ENCODE measurements at regions not wholly inside any gene's neighbourhood (a gene's known extent, or its start where the extent isn't known, plus 50 kb on each side); places are given as distances from the start of the nearest gene placed in this dataset.

DNA sequence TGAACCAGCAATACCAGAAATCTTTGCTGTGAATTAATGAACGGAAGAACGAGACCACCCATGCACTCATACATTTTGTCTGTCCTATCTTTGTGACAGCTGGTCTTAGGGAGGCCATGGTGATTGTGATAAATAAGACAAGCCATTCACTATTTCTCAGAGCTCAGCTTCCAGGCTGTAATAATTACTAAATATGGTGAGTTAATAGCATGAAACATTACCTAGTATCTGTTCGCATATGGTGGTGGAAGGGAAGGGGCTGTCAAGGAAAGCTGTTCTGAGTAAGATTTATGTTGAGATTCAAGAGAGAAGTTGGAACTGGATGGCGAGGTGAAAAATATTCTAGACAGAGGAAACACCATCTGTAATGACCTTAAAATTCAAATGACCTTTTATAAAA, 719.0 kb upstream of the ZNF385D start:
- H3K27ac ChIP-seq, result no peak overlapping the region
- no peak for TF ChIP-seq CTCF (conservative IDR thresholded peaks at IDR 0.05)

- no peak overlapping the region for H3K27ac ChIP-seq
- no peak for TF ChIP-seq CTCF (conservative IDR thresholded peaks at IDR 0.05)
Observed at GRCh38 chr3:22471557-22471956, 720.5 kb upstream of the ZNF385D start.

- H3K27ac ChIP-seq, result no peak overlapping the region
- no peak for TF ChIP-seq CTCF (conservative IDR thresholded peaks at IDR 0.05)
Observed at GRCh38 chr3:22474706-22475445, 723.9 kb upstream of the ZNF385D start.

DNA sequence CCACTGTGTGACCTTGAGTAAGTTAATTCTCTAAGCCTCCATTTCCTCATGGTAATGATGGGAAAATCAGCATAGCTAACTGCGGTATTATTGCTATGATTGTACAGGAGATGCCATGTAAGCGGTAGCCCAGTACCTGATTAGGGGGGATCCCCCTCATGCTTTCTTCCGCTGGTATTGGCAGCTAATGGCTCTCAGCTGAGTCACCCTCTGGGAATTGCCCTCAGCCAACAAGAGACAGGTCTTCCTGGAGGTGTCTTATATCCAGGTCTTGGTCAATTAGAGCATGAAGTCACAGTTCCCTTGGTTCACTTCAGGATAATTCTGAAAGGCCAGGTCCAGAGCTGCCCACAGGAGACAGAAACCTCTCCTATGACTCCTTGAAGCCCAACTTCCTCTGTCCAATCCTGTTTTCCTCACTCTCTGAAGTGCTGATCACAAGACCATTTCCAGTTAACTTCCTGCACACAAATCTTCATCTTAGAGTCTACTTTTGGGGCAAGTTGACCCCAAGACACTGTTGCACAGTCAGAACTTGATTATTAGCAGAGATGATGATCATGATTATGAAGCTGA, 724.7 kb upstream of the ZNF385D start:
- TF ChIP-seq CTCF (conservative IDR thresholded peaks at IDR 0.05), result no peak
- no peak overlapping the region for H3K27ac ChIP-seq

GRCh38 chr3:22476976-22477375, 726.0 kb upstream of the ZNF385D start:
- H3K27ac ChIP-seq, result no peak overlapping the region
- no peak for TF ChIP-seq CTCF (conservative IDR thresholded peaks at IDR 0.05)

DNA sequence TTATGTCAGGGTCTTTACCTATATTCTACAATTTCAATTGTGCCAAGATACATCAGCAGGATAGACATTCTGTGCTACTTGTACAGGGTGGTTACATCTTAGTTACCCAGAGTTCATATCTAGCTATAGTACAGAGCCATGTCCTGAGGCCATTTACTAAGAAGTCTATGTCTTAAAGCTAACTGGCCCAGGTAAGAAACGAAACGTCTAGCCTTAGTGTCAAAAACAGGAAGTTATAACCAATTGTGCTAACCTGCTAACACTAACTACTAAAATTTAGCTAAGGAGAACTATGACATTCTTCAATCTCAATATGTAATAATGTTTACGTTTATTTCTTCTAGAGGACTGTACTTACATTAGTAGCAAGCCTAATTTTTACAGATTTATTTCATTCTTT, 717.2 kb upstream of the UBE2E2 start:
- no peak for TF ChIP-seq CTCF (conservative IDR thresholded peaks at IDR 0.05)
- no peak overlapping the region for H3K27ac ChIP-seq

GRCh38 chr3:22490747-22491146, 712.4 kb upstream of the UBE2E2 start:
- peak overlapping the region; percentile 32; the same call in 1 of the 2 replicates for H3K27ac ChIP-seq
- no peak for TF ChIP-seq CTCF (conservative IDR thresholded peaks at IDR 0.05)
